GM12873 (cell line): ENCODE measurements at regions not wholly inside any gene's neighbourhood (a gene's known extent, or its start where the extent isn't known, plus 50 kb on each side); places are given as distances from the start of the nearest gene placed in this dataset.

Experiments
- CTCF ChIP-seq: IDR thresholded peaks from 2 replicates; pipeline ENCODE4 v1.5.1; 2012; ENCODE audit warnings: low read depth, mild to moderate bottlenecking, moderate library complexity, low read length, control low read depth; ENCODE audit not compliant: insufficient read depth; ENCODE audit errors: missing control alignments

GRCh38 chr4:53895137-53895536 lies 169.3 kb downstream of the CHIC2 start:
- no peak for TF ChIP-seq CTCF

GRCh38 chr4:53890461-53890860 lies 173.9 kb downstream of the CHIC2 start:
- no peak for TF ChIP-seq CTCF

- TF ChIP-seq CTCF: no peak
Measured at GRCh38 chr4:53889326-53890055, 174.9 kb downstream of the CHIC2 start.

- TF ChIP-seq CTCF: no peak
Measured at GRCh38 chr4:53886090-53886489, 178.3 kb downstream of the CHIC2 start.

GRCh38 chr4:53885668-53886067 lies 178.7 kb downstream of the CHIC2 start:
- no peak for TF ChIP-seq CTCF

- no peak for TF ChIP-seq CTCF
Measured at GRCh38 chr4:53866055-53866454, 198.3 kb downstream of the CHIC2 start.

GRCh38 chr4:53865054-53865453 lies 199.4 kb downstream of the CHIC2 start:
- no peak for TF ChIP-seq CTCF
